GM19372 (cell line): ENCODE measurements at regions not wholly inside any gene's neighbourhood (a gene's known extent, or its start where the extent isn't known, plus 50 kb on each side); places are given as distances from the start of the nearest gene placed in this dataset.
"Not testable (repeated sequence)": the region's sequence is repeated elsewhere in the genome, so short reads cannot be mapped to it uniquely, and the experiment has no call there.

Experiments
- ATAC-seq: cut with Tn5 transposase; IDR thresholded peaks from one replicate; pipeline ENCODE4 v1.9.1; 2021; ENCODE audit warnings: mild to moderate bottlenecking, low read depth, moderate library complexity; ENCODE audit not compliant: unreplicated experiment

- ATAC-seq, result no peak
Measured at GRCh38 chr9:106038266-106039001, 344.1 kb downstream of the TMEM38B start.

GRCh38 chr9:106039151-106039935 lies 345.0 kb downstream of the TMEM38B start:
- no peak for ATAC-seq

- ATAC-seq, result not testable (repeated sequence)
Measured at GRCh38 chr9:106041920-106042319, 347.6 kb downstream of the TMEM38B start.

GRCh38 chr9:106051545-106051944 lies 357.2 kb downstream of the TMEM38B start:
- ATAC-seq, result no peak

- no peak for ATAC-seq
Measured at GRCh38 chr9:106052166-106052565, 357.8 kb downstream of the TMEM38B start.

- no peak for ATAC-seq
Measured at GRCh38 chr9:106052735-106053134, 358.4 kb downstream of the TMEM38B start.

- ATAC-seq, result no peak
Measured at GRCh38 chr9:106056328-106056727, 362.0 kb downstream of the TMEM38B start.

- ATAC-seq, result no peak
Measured at GRCh38 chr9:106058460-106058859, 364.1 kb downstream of the TMEM38B start.

- no peak for ATAC-seq
Measured at GRCh38 chr9:106059886-106060285, 365.5 kb downstream of the TMEM38B start.

GRCh38 chr9:106060885-106061284 lies 366.5 kb downstream of the TMEM38B start:
- ATAC-seq, result no peak

- no peak for ATAC-seq
Measured at GRCh38 chr9:106062250-106062649, 367.9 kb downstream of the TMEM38B start.

- ATAC-seq, result no peak
Measured at GRCh38 chr9:106065136-106065535, 370.8 kb downstream of the TMEM38B start.

- no peak for ATAC-seq
Measured at GRCh38 chr9:106065579-106066214, 371.4 kb downstream of the TMEM38B start.

- ATAC-seq, result no peak
Measured at GRCh38 chr9:106066940-106067524, 372.7 kb downstream of the TMEM38B start.

GRCh38 chr9:106069241-106069640 lies 374.9 kb downstream of the TMEM38B start:
- no peak for ATAC-seq

- ATAC-seq, result no peak
Measured at GRCh38 chr9:106072421-106072820, 378.1 kb downstream of the TMEM38B start.

GRCh38 chr9:106074006-106074405 lies 379.7 kb downstream of the TMEM38B start:
- ATAC-seq, result no peak

- no peak for ATAC-seq
Measured at GRCh38 chr9:106075236-106075959, 381.1 kb downstream of the TMEM38B start.

GRCh38 chr9:106075960-106076327 lies 381.6 kb downstream of the TMEM38B start:
- ATAC-seq, result no peak

- no peak for ATAC-seq
Measured at GRCh38 chr9:106076711-106077110, 382.4 kb downstream of the TMEM38B start.
